Activated T-cell treated with anti-CD3 and anti-CD28 coated beads for 4 hours (primary cell): ENCODE measurements at regions not wholly inside any gene's neighbourhood (a gene's known extent, or its start where the extent isn't known, plus 50 kb on each side); places are given as distances from the start of the nearest gene placed in this dataset.

Source experiments
- DNase-seq: peaks from one replicate; pipeline ENCODE4 v3.0.0-alpha.2; 2020

GRCh38 chr18:61948846-61949438, 56.1 kb upstream of the RNF152 start:
- no peak for DNase-seq

GRCh38 chr18:61948281-61948741, 55.5 kb upstream of the RNF152 start:
- DNase-seq: no peak

- no peak for DNase-seq
Measured at GRCh38 chr18:61946449-61946848, 53.6 kb upstream of the RNF152 start.

GRCh38 chr18:61943175-61943964, 50.6 kb upstream of the RNF152 start:
- no peak for DNase-seq
